COLO668 (cell line): ENCODE measurements at regions not wholly inside any gene's neighbourhood (a gene's known extent, or its start where the extent isn't known, plus 50 kb on each side); places are given as distances from the start of the nearest gene placed in this dataset.

ENCODE experiments used
- DNase-seq: peaks from one replicate; lab custom pipeline; 2025; ENCODE audit not compliant: unreplicated experiment; lab: John Stamatoyannopoulos, UW

- DNase-seq = no peak
Measured at GRCh38 chr1:115577513-115577912, 64.3 kb upstream of the VANGL1 start.

- no peak for DNase-seq
Measured at GRCh38 chr1:115575661-115576060, 66.1 kb upstream of the VANGL1 start.

GRCh38 chr1:115572710-115573109, 69.1 kb upstream of the VANGL1 start:
- no peak for DNase-seq

GRCh38 chr1:115567431-115567830, 74.3 kb upstream of the VANGL1 start:
- no peak for DNase-seq

- DNase-seq = no peak
Measured at GRCh38 chr1:115565791-115566190, 76.0 kb upstream of the VANGL1 start.

GRCh38 chr1:115565353-115565752, 76.4 kb upstream of the VANGL1 start:
- DNase-seq = no peak

- no peak for DNase-seq
Measured at GRCh38 chr1:115564201-115564600, 77.6 kb upstream of the VANGL1 start.

GRCh38 chr1:115560027-115560426, 81.7 kb upstream of the VANGL1 start:
- no peak for DNase-seq

GRCh38 chr1:115558275-115558674, 83.5 kb upstream of the VANGL1 start:
- no peak for DNase-seq

- DNase-seq = peak; percentile 86
Measured at GRCh38 chr1:115557715-115558114, 84.1 kb upstream of the VANGL1 start.

- no peak for DNase-seq
Measured at GRCh38 chr1:115556236-115556635, 85.5 kb upstream of the VANGL1 start.

- DNase-seq = no peak
Measured at GRCh38 chr1:115555446-115555845, 86.3 kb upstream of the VANGL1 start.

- no peak for DNase-seq
Measured at GRCh38 chr1:115547696-115548095, 94.1 kb upstream of the VANGL1 start.

- no peak for DNase-seq
Measured at GRCh38 chr1:115546846-115547245, 94.9 kb upstream of the VANGL1 start.

GRCh38 chr1:115545791-115546733, 95.7 kb upstream of the VANGL1 start:
- peak; percentile 61 for DNase-seq

- DNase-seq = no peak
Measured at GRCh38 chr1:115545096-115545720, 96.6 kb upstream of the VANGL1 start.

- no peak for DNase-seq
Measured at GRCh38 chr1:115544131-115544530, 97.6 kb upstream of the VANGL1 start.

- no peak for DNase-seq
Measured at GRCh38 chr1:115543247-115543646, 98.5 kb upstream of the VANGL1 start.

- no peak for DNase-seq
Measured at GRCh38 chr1:115539736-115540135, 102.0 kb upstream of the VANGL1 start.

GRCh38 chr1:115539061-115539460, 102.7 kb upstream of the VANGL1 start:
- no peak for DNase-seq

GRCh38 chr1:115538579-115538978, 103.2 kb upstream of the VANGL1 start:
- DNase-seq = no peak

- DNase-seq = no peak
Measured at GRCh38 chr1:115537415-115537814, 104.4 kb upstream of the VANGL1 start.
